ENCODE measurements at regions not wholly inside any gene's neighbourhood (a gene's known extent, or its start where the extent isn't known, plus 50 kb on each side); places are given as distances from the start of the nearest gene placed in this dataset.

- no peak for TF ChIP-seq CTCF (conservative IDR thresholded peaks at IDR 0.05; ENCODE audit: low read depth, low read length)
- Histone ChIP-seq H4K20me1 (ENCODE audit: insufficient read depth) (no peaks in the 10 kb centered on the region), H3K4me1 (ENCODE audit: low read depth, poor library complexity, severe bottlenecking) (no peaks in the 10 kb centered on the region), H3K4me2 (no peak overlapping the region), H3K9ac (no peak overlapping the region), H2AFZ (ENCODE audit: low read depth) (no peak overlapping the region), H3K27ac (no peak overlapping the region), H3K36me3 (ENCODE audit: insufficient read depth) (no peaks in the 10 kb centered on the region), H3K27me3 (ENCODE audit: insufficient read depth, low read depth) (peaks cover 20% of the 10 kb centered on the region; the same call in 1 of the 2 replicates), H3K4me3 (IDR thresholded peaks at IDR 0.05; ENCODE audit: insufficient read depth, low read depth, low read length) (no peak overlapping the region), H3K79me2 (ENCODE audit: insufficient read depth, low read depth) (no peaks in the 10 kb centered on the region)
Measured at GRCh38 chr4:3829211-3829955, 63.2 kb downstream of the ADRA2C start.

GRCh38 chr4:3829956-3830773, 64.0 kb downstream of the ADRA2C start:
- Histone ChIP-seq H3K27me3 (ENCODE audit: insufficient read depth, low read depth) (peaks cover 18% of the 10 kb centered on the region; the same call in 1 of the 2 replicates), H3K4me3 (IDR thresholded peaks at IDR 0.05; ENCODE audit: insufficient read depth, low read depth, low read length) (no peak overlapping the region), H2AFZ (ENCODE audit: low read depth) (no peak overlapping the region), H3K27ac (no peak overlapping the region), H3K9ac (no peak overlapping the region), H4K20me1 (ENCODE audit: insufficient read depth) (no peaks in the 10 kb centered on the region), H3K79me2 (ENCODE audit: insufficient read depth, low read depth) (no peaks in the 10 kb centered on the region), H3K36me3 (ENCODE audit: insufficient read depth) (no peaks in the 10 kb centered on the region), H3K4me1 (ENCODE audit: low read depth, poor library complexity, severe bottlenecking) (no peaks in the 10 kb centered on the region), H3K4me2 (no peak overlapping the region)
- no peak for TF ChIP-seq CTCF (conservative IDR thresholded peaks at IDR 0.05; ENCODE audit: low read depth, low read length)

- no peak for TF ChIP-seq CTCF (conservative IDR thresholded peaks at IDR 0.05; ENCODE audit: low read depth, low read length)
- Histone ChIP-seq H4K20me1 (ENCODE audit: insufficient read depth) (no peaks in the 10 kb centered on the region), H3K4me1 (ENCODE audit: low read depth, poor library complexity, severe bottlenecking) (no peaks in the 10 kb centered on the region)
Measured at GRCh38 chr4:3830774-3831528, 64.8 kb downstream of the ADRA2C start.

DNA sequence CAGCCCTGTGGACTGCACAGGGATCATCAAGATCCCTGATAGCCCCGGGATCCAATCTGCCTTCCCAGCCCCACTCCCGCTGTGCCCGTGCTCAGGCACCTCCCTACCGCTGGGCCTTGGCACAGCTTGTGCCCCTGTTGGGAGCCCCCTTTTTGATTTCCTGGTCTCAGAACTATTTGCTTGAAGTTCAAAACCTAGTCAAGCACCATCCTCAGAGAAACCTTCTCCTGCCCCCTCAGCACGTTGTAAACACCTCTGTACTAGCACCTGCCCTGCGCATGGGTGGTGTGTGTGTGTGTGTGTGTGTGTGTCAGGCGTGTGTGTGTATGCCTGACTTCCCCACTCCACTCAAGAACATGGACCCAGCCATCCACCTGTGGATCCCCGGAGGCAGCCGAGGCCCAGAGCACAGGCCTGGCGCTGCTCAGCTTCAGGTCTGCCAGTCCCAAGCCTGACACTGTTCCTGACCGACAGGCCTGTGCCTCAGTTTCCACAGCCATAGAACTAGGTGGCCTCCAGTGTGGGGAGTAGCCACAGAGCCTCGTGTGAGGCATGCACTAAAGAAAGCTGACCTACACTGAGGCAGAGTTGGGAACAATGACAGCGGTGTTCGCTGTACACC, 65.5 kb downstream of the ADRA2C start:
- Histone ChIP-seq H3K27me3 (ENCODE audit: insufficient read depth, low read depth) (peaks cover 13% of the 10 kb centered on the region; the same call in 1 of the 2 replicates), H3K4me3 (IDR thresholded peaks at IDR 0.05; ENCODE audit: insufficient read depth, low read depth, low read length) (no peak overlapping the region), H3K4me2 (no peak overlapping the region), H3K27ac (no peak overlapping the region), H2AFZ (ENCODE audit: low read depth) (no peak overlapping the region), H3K9ac (no peak overlapping the region), H4K20me1 (ENCODE audit: insufficient read depth) (no peaks in the 10 kb centered on the region), H3K4me1 (ENCODE audit: low read depth, poor library complexity, severe bottlenecking) (no peaks in the 10 kb centered on the region), H3K36me3 (ENCODE audit: insufficient read depth) (no peaks in the 10 kb centered on the region), H3K79me2 (ENCODE audit: insufficient read depth, low read depth) (no peaks in the 10 kb centered on the region)
- no peak for TF ChIP-seq CTCF (conservative IDR thresholded peaks at IDR 0.05; ENCODE audit: low read depth, low read length)

More at GRCh38 chr4:3830774-3831528, 64.8 kb downstream of the ADRA2C start:
- Histone ChIP-seq H3K4me2 (no peak overlapping the region), H3K9ac (no peak overlapping the region), H3K27ac (no peak overlapping the region), H3K27me3 (ENCODE audit: insufficient read depth, low read depth) (peaks cover 17% of the 10 kb centered on the region; the same call in 1 of the 2 replicates), H3K36me3 (ENCODE audit: insufficient read depth) (no peaks in the 10 kb centered on the region), H3K79me2 (ENCODE audit: insufficient read depth, low read depth) (no peaks in the 10 kb centered on the region), H3K4me3 (IDR thresholded peaks at IDR 0.05; ENCODE audit: insufficient read depth, low read depth, low read length) (no peak overlapping the region), H2AFZ (ENCODE audit: low read depth) (no peak overlapping the region)

Data from KMS-11 (cell line).